ENCODE measurements at regions not wholly inside any gene's neighbourhood (a gene's known extent, or its start where the extent isn't known, plus 50 kb on each side); places are given as distances from the start of the nearest gene placed in this dataset.

DNA sequence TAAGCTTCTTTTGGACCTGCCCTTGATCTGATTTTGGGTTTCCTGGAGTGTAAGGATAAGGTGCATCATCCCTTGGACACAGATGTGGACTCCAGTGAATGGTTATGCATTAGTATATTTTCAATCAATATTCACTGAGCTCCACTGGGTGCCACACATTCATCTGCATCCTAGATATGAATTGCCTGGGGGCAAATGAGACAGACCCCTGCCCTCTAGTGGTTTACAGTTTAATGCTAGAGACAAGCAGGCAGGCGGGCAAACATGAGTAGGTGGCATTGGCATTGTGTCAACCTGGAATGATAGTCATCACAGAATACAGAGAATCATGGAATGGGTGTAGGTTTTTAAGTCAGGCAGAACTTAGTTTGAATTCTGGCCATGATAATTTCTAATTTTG, 252.5 kb upstream of the SOX14 start:
- H3K27me3 Mint-ChIP-seq (ENCODE audit: unreplicated experiment), result no peaks in the 10 kb centered on the region
- no peak for DNase-seq

GRCh38 chr3:137514853-137515252, 249.3 kb upstream of the SOX14 start:
- no peak for DNase-seq
- Mint-ChIP-seq H3K27ac (ENCODE audit: unreplicated experiment) (no peak overlapping the region), H3K36me3 (ENCODE audit: unreplicated experiment) (no peaks in the 10 kb centered on the region), H3K9me3 (ENCODE audit: unreplicated experiment) (peaks cover 4% of the 10 kb centered on the region), H3K4me1 (ENCODE audit: low read depth, unreplicated experiment) (no peaks in the 10 kb centered on the region), H3K4me3 (ENCODE audit: unreplicated experiment) (no peak overlapping the region), H3K27me3 (ENCODE audit: unreplicated experiment) (no peaks in the 10 kb centered on the region)
- TF ChIP-seq, protein P1, sequence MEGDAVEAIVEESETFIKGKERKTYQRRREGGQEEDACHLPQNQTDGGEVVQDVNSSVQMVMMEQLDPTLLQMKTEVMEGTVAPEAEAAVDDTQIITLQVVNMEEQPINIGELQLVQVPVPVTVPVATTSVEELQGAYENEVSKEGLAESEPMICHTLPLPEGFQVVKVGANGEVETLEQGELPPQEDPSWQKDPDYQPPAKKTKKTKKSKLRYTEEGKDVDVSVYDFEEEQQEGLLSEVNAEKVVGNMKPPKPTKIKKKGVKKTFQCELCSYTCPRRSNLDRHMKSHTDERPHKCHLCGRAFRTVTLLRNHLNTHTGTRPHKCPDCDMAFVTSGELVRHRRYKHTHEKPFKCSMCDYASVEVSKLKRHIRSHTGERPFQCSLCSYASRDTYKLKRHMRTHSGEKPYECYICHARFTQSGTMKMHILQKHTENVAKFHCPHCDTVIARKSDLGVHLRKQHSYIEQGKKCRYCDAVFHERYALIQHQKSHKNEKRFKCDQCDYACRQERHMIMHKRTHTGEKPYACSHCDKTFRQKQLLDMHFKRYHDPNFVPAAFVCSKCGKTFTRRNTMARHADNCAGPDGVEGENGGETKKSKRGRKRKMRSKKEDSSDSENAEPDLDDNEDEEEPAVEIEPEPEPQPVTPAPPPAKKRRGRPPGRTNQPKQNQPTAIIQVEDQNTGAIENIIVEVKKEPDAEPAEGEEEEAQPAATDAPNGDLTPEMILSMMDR (IDR thresholded peaks at IDR 0.05; ENCODE audit: partially characterized antibody, unreplicated experiment), result no peak

More for the DNA sequence above, 252.5 kb upstream of the SOX14 start:
- H3K4me1 Mint-ChIP-seq (ENCODE audit: low read depth, unreplicated experiment), result no peaks in the 10 kb centered on the region
- H3K9me3 Mint-ChIP-seq (ENCODE audit: unreplicated experiment), result no peaks in the 10 kb centered on the region
- H3K4me3 Mint-ChIP-seq (ENCODE audit: unreplicated experiment), result no peak overlapping the region
- H3K27ac Mint-ChIP-seq (ENCODE audit: unreplicated experiment), result no peak overlapping the region
- TF ChIP-seq, protein P1 (IDR thresholded peaks at IDR 0.05; ENCODE audit: partially characterized antibody, unreplicated experiment), result no peak
- no peaks in the 10 kb centered on the region for H3K36me3 Mint-ChIP-seq (ENCODE audit: unreplicated experiment)

- H3K9me3 Mint-ChIP-seq (ENCODE audit: unreplicated experiment), result peaks cover 4% of the 10 kb centered on the region
- no peaks in the 10 kb centered on the region for H3K36me3 Mint-ChIP-seq (ENCODE audit: unreplicated experiment)
- no peaks in the 10 kb centered on the region for H3K27me3 Mint-ChIP-seq (ENCODE audit: unreplicated experiment)
- H3K27ac Mint-ChIP-seq (ENCODE audit: unreplicated experiment), result no peak overlapping the region
- TF ChIP-seq, protein P1 (IDR thresholded peaks at IDR 0.05; ENCODE audit: partially characterized antibody, unreplicated experiment), result no peak
- no peak for DNase-seq
- H3K4me1 Mint-ChIP-seq (ENCODE audit: low read depth, unreplicated experiment), result no peaks in the 10 kb centered on the region
- no peak overlapping the region for H3K4me3 Mint-ChIP-seq (ENCODE audit: unreplicated experiment)
Observed at GRCh38 chr3:137519602-137520001, 244.5 kb upstream of the SOX14 start.

DNA sequence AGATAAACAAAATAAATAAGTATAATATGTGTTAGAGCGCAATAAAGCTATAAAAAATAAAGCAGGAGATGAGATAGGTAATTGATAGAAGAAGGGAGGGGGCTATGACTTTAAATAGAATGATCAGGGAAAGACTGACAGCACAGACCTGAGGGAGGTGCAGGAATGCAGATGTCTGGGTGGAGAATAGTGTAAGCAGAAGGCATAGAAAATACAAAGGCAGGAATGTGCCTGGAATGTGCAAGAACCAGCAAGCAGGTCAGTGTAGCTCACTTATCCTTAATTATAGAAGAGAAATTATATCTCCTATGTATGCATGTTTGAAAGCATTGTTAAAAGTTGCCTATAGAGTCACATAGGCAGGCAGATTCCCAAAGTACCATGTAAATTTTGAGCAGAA, 239.4 kb upstream of the SOX14 start:
- TF ChIP-seq, protein P1 (IDR thresholded peaks at IDR 0.05; ENCODE audit: partially characterized antibody, unreplicated experiment), result no peak
- Mint-ChIP-seq H3K27me3 (ENCODE audit: unreplicated experiment) (no peaks in the 10 kb centered on the region), H3K36me3 (ENCODE audit: unreplicated experiment) (peaks cover 4% of the 10 kb centered on the region), H3K27ac (ENCODE audit: unreplicated experiment) (no peak overlapping the region), H3K4me1 (ENCODE audit: low read depth, unreplicated experiment) (no peaks in the 10 kb centered on the region), H3K4me3 (ENCODE audit: unreplicated experiment) (no peak overlapping the region), H3K9me3 (ENCODE audit: unreplicated experiment) (no peaks in the 10 kb centered on the region)
- DNase-seq, result no peak

DNA sequence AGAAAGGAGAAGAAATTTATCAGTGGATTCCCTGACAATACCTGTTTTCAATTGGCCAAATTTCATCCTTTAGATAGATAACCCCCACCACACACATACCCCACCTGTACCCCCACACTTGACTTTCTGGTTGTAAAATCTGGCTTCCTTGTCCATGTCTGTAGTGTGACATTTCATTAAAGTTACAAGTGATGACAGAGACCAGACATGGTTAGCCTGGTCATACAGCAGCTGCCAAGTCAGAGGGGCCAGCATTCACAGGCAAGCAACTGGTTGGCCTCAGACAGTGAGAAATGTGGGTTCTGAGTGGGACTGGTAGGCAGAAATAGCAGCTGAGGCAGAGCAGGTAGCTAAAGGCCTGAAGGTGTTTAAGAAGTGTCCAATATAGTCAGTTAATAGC, 238.6 kb upstream of the SOX14 start:
- no peak for DNase-seq
- no peak overlapping the region for H3K27ac Mint-ChIP-seq (ENCODE audit: unreplicated experiment)
- TF ChIP-seq, protein P1 (IDR thresholded peaks at IDR 0.05; ENCODE audit: partially characterized antibody, unreplicated experiment), result no peak
- no peaks in the 10 kb centered on the region for H3K27me3 Mint-ChIP-seq (ENCODE audit: unreplicated experiment)
- H3K36me3 Mint-ChIP-seq (ENCODE audit: unreplicated experiment), result peaks cover 4% of the 10 kb centered on the region
- H3K4me3 Mint-ChIP-seq (ENCODE audit: unreplicated experiment), result no peak overlapping the region
- H3K4me1 Mint-ChIP-seq (ENCODE audit: low read depth, unreplicated experiment), result no peaks in the 10 kb centered on the region
- H3K9me3 Mint-ChIP-seq (ENCODE audit: unreplicated experiment), result no peaks in the 10 kb centered on the region
